DND-41 (cell line): ENCODE measurements at regions not wholly inside any gene's neighbourhood (a gene's known extent, or its start where the extent isn't known, plus 50 kb on each side); places are given as distances from the start of the nearest gene placed in this dataset.

Experiments
- CTCF ChIP-seq: IDR thresholded peaks from 2 replicates; pipeline ENCODE4 v1.5.1; 2012; ENCODE audit warnings: borderline replicate concordance, low read length, moderate library complexity, mild to moderate bottlenecking; ENCODE audit not compliant: poor library complexity, severe bottlenecking; ENCODE audit errors: extremely low read depth
- EZH2 ChIP-seq: IDR thresholded peaks from 3 replicates; pipeline ENCODE4 v1.6.1; 2012; ENCODE audit warnings: borderline replicate concordance, low read depth, mild to moderate bottlenecking, moderate library complexity, low read length, inconsistent platforms; ENCODE audit not compliant: severe bottlenecking

GRCh38 chr9:79384501-79384900 is 187.3 kb upstream of the TLE4 start:
- TF ChIP-seq CTCF: no peak
- TF ChIP-seq EZH2: no peak
